Calu3 (cell line): ENCODE measurements at regions not wholly inside any gene's neighbourhood (a gene's known extent, or its start where the extent isn't known, plus 50 kb on each side); places are given as distances from the start of the nearest gene placed in this dataset.

ENCODE experiments used
- BruUV-seq: library from RNA; stranded (reverse); fragments of 400-500 nt; replicated peaks from 2 replicates; lab custom pipeline; 2021; lab: Mats Ljungman, UMichigan
- CTCF ChIA-PET: fragments of 300-600 bp; sonication (Branson Sonifier 250); formaldehyde crosslinking; loops from one replicate; lab custom pipeline; 2022; ENCODE audit warnings: antibody characterized with exemption; lab: Charles Lee
- DNase-seq: peaks from one replicate; pipeline ENCODE4 v3.0.0; 2022
- H3K27ac Mint-ChIP-seq: one replicate; pipeline ENCODE4 v1.8.0; 2022; ENCODE audit warnings: mixed read lengths; ENCODE audit not compliant: unreplicated experiment
- H3K27me3 Mint-ChIP-seq: one replicate; pipeline ENCODE4 v1.8.0; 2022; ENCODE audit warnings: mixed read lengths; ENCODE audit not compliant: unreplicated experiment
- H3K36me3 Mint-ChIP-seq: one replicate; pipeline ENCODE4 v1.8.0; 2022; ENCODE audit warnings: mild to moderate bottlenecking, moderate library complexity, mixed read lengths; ENCODE audit not compliant: insufficient read depth, unreplicated experiment
- H3K4me1 Mint-ChIP-seq: one replicate; pipeline ENCODE4 v1.8.0; 2022; ENCODE audit warnings: mild to moderate bottlenecking, low read depth, mixed read lengths; ENCODE audit not compliant: unreplicated experiment
- H3K4me3 Mint-ChIP-seq: one replicate; pipeline ENCODE4 v1.8.0; 2022; ENCODE audit warnings: mild to moderate bottlenecking, low read depth, moderate library complexity, mixed read lengths; ENCODE audit not compliant: unreplicated experiment
- H3K9me3 Mint-ChIP-seq: one replicate; pipeline ENCODE4 v1.8.0; 2022; ENCODE audit warnings: low read depth, mixed read lengths; ENCODE audit not compliant: unreplicated experiment
- CTCF ChIP-seq: fragments of 200-600 bp; IDR thresholded peaks from one replicate; pipeline ENCODE4 v1.8.0; 2022; ENCODE audit warnings: antibody characterized with exemption; ENCODE audit not compliant: unreplicated experiment
- intact Hi-C: fragments of 100-400 bp; cut with micrococcal nuclease; formaldehyde crosslinking; loops from one replicate; pipeline ENCODE4 v1.10.0; 2022; ENCODE audit not compliant: unreplicated experiment

GRCh38 chr2:145875016-145875415 is 1355.1 kb upstream of the ZEB2 start:
- peaks cover 3% of the 10 kb centered on the region for H3K9me3 Mint-ChIP-seq
- H3K27ac Mint-ChIP-seq: no peak overlapping the region
- BruUV-seq: no TSS peak
- H3K36me3 Mint-ChIP-seq: no peaks in the 10 kb centered on the region
- intact Hi-C loops: no loop called here
- no peak for TF ChIP-seq CTCF
- CTCF ChIA-PET: no interaction called here
- no peak for DNase-seq
- no peaks in the 10 kb centered on the region for H3K27me3 Mint-ChIP-seq
- H3K4me3 Mint-ChIP-seq: no peak overlapping the region
- no peaks in the 10 kb centered on the region for H3K4me1 Mint-ChIP-seq

DNA sequence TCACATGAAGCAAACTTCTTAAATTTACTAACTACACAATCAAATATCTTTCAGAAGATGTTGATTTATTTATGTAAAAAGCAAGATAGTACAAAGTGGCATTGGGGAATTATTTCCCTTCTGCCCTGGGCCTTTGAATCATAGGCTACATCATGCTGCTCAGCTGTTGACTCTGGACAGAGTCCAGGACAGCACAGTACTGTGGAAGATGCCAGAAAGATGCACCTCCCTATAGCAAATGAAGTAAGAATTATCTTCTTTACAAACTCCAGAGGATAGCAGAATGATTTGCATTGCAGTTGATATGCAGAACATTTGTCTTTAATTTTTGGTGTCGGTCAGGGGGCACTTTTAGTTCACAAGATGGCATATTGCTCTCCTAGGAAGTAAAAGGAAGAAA is 1354.5 kb upstream of the ZEB2 start:
- no TSS peak for BruUV-seq
- DNase-seq: no peak
- intact Hi-C loops: no loop called here

GRCh38 chr2:145864501-145864900 is 1344.6 kb upstream of the ZEB2 start:
- Mint-ChIP-seq H3K4me1 (no peaks in the 10 kb centered on the region), H3K9me3 (no peaks in the 10 kb centered on the region), H3K27ac (no peak overlapping the region), H3K27me3 (no peaks in the 10 kb centered on the region), H3K36me3 (no peaks in the 10 kb centered on the region), H3K4me3 (no peak overlapping the region)
- no peak for DNase-seq
- no peak for TF ChIP-seq CTCF
- CTCF ChIA-PET: no interaction called here
- intact Hi-C loops: no loop called here
- BruUV-seq: no TSS peak

More for the DNA sequence above, 1354.5 kb upstream of the ZEB2 start:
- H3K27ac Mint-ChIP-seq: no peak overlapping the region
- H3K9me3 Mint-ChIP-seq: peaks cover 3% of the 10 kb centered on the region
- TF ChIP-seq CTCF: no peak
- H3K36me3 Mint-ChIP-seq: no peaks in the 10 kb centered on the region
- no peaks in the 10 kb centered on the region for H3K4me1 Mint-ChIP-seq
- H3K4me3 Mint-ChIP-seq: no peak overlapping the region
- no peaks in the 10 kb centered on the region for H3K27me3 Mint-ChIP-seq
- CTCF ChIA-PET: no interaction called here

DNA sequence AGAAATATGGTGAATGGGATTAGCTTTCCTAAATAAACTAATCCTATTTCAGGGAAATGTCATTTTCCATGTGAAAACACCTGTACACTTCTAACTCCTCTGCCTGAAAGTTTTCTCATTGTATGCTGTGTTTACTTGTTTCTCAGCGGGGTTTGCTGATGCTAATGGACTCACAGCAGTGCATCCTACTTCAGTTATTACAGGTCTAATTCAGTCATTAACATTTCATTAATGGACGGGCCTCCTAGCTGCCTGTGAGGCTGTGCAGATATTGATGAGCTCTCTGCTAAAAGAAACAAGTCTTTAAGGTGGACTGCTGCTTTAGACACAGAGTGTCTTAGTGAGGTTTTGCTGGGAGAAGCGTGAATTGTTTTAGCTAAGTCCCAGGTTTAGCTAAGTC is 1342.0 kb upstream of the ZEB2 start:
- Mint-ChIP-seq H3K4me1 (no peaks in the 10 kb centered on the region), H3K4me3 (no peak overlapping the region), H3K9me3 (no peaks in the 10 kb centered on the region), H3K36me3 (no peaks in the 10 kb centered on the region), H3K27me3 (no peaks in the 10 kb centered on the region), H3K27ac (no peak overlapping the region)
- BruUV-seq: no TSS peak
- DNase-seq: no peak
- TF ChIP-seq CTCF: no peak
- CTCF ChIA-PET: interaction anchor here (2.6 kb wide), 1 partner anchor 10 kb away, joined by 6 read pairs; no protein-coding TSS in a partner anchor
- intact Hi-C loops: no loop called here
